ENCODE measurements at regions not wholly inside any gene's neighbourhood (a gene's known extent, or its start where the extent isn't known, plus 50 kb on each side); places are given as distances from the start of the nearest gene placed in this dataset.

GRCh38 chr7:114755856-114756255 is 166.0 kb upstream of the MDFIC start:
- Histone ChIP-seq H3K9me3 (ENCODE audit: severe bottlenecking) (no peaks in the 10 kb centered on the region), H3K27ac (no peak overlapping the region), H3K36me3 (no peaks in the 10 kb centered on the region), H3K4me3 (ENCODE audit: low read depth, low read length) (no peak overlapping the region), H3K27me3 (ENCODE audit: insufficient read depth, low read depth, severe bottlenecking) (no peaks in the 10 kb centered on the region)
- DNase-seq = no peak
- TF ChIP-seq, protein P1, sequence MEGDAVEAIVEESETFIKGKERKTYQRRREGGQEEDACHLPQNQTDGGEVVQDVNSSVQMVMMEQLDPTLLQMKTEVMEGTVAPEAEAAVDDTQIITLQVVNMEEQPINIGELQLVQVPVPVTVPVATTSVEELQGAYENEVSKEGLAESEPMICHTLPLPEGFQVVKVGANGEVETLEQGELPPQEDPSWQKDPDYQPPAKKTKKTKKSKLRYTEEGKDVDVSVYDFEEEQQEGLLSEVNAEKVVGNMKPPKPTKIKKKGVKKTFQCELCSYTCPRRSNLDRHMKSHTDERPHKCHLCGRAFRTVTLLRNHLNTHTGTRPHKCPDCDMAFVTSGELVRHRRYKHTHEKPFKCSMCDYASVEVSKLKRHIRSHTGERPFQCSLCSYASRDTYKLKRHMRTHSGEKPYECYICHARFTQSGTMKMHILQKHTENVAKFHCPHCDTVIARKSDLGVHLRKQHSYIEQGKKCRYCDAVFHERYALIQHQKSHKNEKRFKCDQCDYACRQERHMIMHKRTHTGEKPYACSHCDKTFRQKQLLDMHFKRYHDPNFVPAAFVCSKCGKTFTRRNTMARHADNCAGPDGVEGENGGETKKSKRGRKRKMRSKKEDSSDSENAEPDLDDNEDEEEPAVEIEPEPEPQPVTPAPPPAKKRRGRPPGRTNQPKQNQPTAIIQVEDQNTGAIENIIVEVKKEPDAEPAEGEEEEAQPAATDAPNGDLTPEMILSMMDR (IDR thresholded peaks at IDR 0.05; ENCODE audit: low read depth, low read length) = no peak

DNA sequence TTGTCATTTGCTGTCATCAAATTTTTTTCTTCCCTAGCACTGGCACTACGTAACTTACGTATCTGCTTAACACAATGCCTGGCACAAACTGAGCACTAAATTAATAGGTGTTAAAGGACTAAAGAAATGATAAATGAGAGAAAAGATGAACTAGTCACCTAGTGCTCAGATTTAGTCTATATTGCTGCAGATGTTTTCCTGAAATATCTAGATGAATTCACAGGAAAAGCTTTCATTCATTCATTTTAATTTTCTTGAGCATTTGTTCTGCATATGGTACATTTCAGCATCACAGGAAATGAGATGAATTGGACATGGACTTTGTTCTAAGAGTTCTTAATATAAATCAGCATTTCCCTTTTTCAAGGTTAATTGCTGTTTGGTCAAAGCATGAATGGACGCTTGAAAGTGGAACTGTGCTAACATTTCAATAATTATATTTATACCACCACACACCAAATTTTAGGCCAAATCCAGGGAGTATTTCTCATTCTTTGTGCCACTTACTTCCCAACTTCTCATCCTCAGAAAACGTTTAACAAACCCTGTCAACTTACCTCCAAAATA is 163.2 kb upstream of the MDFIC start:
- Histone ChIP-seq H3K4me3 (ENCODE audit: low read depth, low read length) (no peak overlapping the region), H3K36me3 (no peaks in the 10 kb centered on the region), H3K9me3 (ENCODE audit: severe bottlenecking) (no peaks in the 10 kb centered on the region), H3K27me3 (ENCODE audit: insufficient read depth, low read depth, severe bottlenecking) (no peaks in the 10 kb centered on the region), H3K27ac (no peak overlapping the region)
- TF ChIP-seq, protein P1 (IDR thresholded peaks at IDR 0.05; ENCODE audit: low read depth, low read length) = no peak
- DNase-seq = no peak

GRCh38 chr7:114759347-114760062 is 162.4 kb upstream of the MDFIC start:
- no peak for DNase-seq
- Histone ChIP-seq H3K9me3 (ENCODE audit: severe bottlenecking) (no peaks in the 10 kb centered on the region), H3K27me3 (ENCODE audit: insufficient read depth, low read depth, severe bottlenecking) (no peaks in the 10 kb centered on the region), H3K27ac (no peak overlapping the region), H3K36me3 (no peaks in the 10 kb centered on the region), H3K4me3 (ENCODE audit: low read depth, low read length) (no peak overlapping the region)
- TF ChIP-seq, protein P1 (IDR thresholded peaks at IDR 0.05; ENCODE audit: low read depth, low read length) = no peak

- TF ChIP-seq, protein P1 (IDR thresholded peaks at IDR 0.05; ENCODE audit: low read depth, low read length) = no peak
- H3K27ac ChIP-seq = no peak overlapping the region
- no peaks in the 10 kb centered on the region for H3K36me3 ChIP-seq
- no peak for DNase-seq
- no peaks in the 10 kb centered on the region for H3K9me3 ChIP-seq (ENCODE audit: severe bottlenecking)
- H3K4me3 ChIP-seq (ENCODE audit: low read depth, low read length) = no peak overlapping the region
- no peaks in the 10 kb centered on the region for H3K27me3 ChIP-seq (ENCODE audit: insufficient read depth, low read depth, severe bottlenecking)
Measured at GRCh38 chr7:114760477-114760876, 161.4 kb upstream of the MDFIC start.

- no peaks in the 10 kb centered on the region for H3K27me3 ChIP-seq (ENCODE audit: insufficient read depth, low read depth, severe bottlenecking)
- no peaks in the 10 kb centered on the region for H3K9me3 ChIP-seq (ENCODE audit: severe bottlenecking)
- no peaks in the 10 kb centered on the region for H3K36me3 ChIP-seq
- H3K27ac ChIP-seq = no peak overlapping the region
- TF ChIP-seq, protein P1 (IDR thresholded peaks at IDR 0.05; ENCODE audit: low read depth, low read length) = no peak
- DNase-seq = no peak
- no peak overlapping the region for H3K4me3 ChIP-seq (ENCODE audit: low read depth, low read length)
Measured at GRCh38 chr7:114761973-114762372, 159.9 kb upstream of the MDFIC start.
